ENCODE measurements at regions not wholly inside any gene's neighbourhood (a gene's known extent, or its start where the extent isn't known, plus 50 kb on each side); places are given as distances from the start of the nearest gene placed in this dataset.

DNA sequence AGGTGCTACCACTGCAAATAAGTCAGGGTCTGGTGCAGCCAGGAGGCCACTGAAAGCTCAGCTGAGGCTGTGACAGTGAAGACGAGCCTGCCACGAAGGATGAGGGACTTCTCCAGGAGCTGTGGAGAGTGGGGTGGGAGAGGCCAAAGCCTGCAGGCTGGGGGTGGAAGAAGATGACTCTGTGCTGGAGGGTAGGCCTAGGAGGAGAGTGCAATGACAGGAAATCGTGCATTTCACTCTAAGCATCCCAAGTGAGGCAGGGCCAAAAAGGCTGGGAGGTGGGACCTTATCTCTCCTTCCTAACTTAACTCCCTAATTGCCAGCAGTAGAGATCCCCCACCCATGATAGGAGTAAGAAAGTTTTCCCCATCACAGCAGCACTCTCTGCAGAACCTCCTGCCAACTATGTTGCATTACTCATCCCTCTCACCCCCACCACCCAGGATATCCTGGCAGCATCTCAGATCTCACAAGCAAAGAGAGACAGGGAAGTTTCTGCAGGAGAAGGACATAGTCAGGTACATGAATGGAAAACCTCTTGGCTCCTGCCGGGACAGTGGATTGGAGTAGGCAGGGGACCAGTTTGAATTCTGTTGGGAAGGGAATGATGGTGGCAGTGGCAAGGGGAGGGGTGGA is 466.2 kb downstream of the CDH26 start:
- TF ChIP-seq ZBTB33 (IDR thresholded peaks at IDR 0.05; ENCODE audit: borderline replicate concordance, low read depth) = no peak
- TF ChIP-seq, protein P1, sequence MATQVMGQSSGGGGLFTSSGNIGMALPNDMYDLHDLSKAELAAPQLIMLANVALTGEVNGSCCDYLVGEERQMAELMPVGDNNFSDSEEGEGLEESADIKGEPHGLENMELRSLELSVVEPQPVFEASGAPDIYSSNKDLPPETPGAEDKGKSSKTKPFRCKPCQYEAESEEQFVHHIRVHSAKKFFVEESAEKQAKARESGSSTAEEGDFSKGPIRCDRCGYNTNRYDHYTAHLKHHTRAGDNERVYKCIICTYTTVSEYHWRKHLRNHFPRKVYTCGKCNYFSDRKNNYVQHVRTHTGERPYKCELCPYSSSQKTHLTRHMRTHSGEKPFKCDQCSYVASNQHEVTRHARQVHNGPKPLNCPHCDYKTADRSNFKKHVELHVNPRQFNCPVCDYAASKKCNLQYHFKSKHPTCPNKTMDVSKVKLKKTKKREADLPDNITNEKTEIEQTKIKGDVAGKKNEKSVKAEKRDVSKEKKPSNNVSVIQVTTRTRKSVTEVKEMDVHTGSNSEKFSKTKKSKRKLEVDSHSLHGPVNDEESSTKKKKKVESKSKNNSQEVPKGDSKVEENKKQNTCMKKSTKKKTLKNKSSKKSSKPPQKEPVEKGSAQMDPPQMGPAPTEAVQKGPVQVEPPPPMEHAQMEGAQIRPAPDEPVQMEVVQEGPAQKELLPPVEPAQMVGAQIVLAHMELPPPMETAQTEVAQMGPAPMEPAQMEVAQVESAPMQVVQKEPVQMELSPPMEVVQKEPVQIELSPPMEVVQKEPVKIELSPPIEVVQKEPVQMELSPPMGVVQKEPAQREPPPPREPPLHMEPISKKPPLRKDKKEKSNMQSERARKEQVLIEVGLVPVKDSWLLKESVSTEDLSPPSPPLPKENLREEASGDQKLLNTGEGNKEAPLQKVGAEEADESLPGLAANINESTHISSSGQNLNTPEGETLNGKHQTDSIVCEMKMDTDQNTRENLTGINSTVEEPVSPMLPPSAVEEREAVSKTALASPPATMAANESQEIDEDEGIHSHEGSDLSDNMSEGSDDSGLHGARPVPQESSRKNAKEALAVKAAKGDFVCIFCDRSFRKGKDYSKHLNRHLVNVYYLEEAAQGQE (IDR thresholded peaks at IDR 0.05; ENCODE audit: low read depth, low read length) = no peak
- no peak for TF ChIP-seq SMC3 (IDR thresholded peaks at IDR 0.05; ENCODE audit: low read depth, low read length)
- TF ChIP-seq GATA2 (CRISPR knock-in tag; IDR thresholded peaks at IDR 0.05) = no peak
- TF ChIP-seq JUND (IDR thresholded peaks at IDR 0.05) = no peak
- TF ChIP-seq, protein P2, sequence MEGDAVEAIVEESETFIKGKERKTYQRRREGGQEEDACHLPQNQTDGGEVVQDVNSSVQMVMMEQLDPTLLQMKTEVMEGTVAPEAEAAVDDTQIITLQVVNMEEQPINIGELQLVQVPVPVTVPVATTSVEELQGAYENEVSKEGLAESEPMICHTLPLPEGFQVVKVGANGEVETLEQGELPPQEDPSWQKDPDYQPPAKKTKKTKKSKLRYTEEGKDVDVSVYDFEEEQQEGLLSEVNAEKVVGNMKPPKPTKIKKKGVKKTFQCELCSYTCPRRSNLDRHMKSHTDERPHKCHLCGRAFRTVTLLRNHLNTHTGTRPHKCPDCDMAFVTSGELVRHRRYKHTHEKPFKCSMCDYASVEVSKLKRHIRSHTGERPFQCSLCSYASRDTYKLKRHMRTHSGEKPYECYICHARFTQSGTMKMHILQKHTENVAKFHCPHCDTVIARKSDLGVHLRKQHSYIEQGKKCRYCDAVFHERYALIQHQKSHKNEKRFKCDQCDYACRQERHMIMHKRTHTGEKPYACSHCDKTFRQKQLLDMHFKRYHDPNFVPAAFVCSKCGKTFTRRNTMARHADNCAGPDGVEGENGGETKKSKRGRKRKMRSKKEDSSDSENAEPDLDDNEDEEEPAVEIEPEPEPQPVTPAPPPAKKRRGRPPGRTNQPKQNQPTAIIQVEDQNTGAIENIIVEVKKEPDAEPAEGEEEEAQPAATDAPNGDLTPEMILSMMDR (IDR thresholded peaks at IDR 0.05) = no peak
- no peak for TF ChIP-seq TAF1 (IDR thresholded peaks at IDR 0.05; ENCODE audit: borderline replicate concordance, low read depth, low read length)
- TF ChIP-seq EP300 (IDR thresholded peaks at IDR 0.05; ENCODE audit: borderline replicate concordance in 1 of 2, low read depth in 1 of 2, low read length in 1 of 2) = no peak
- TF ChIP-seq EZH2phosphoT487 (IDR thresholded peaks at IDR 0.05; ENCODE audit: borderline replicate concordance, low read depth) = no peak
- no peak for TF ChIP-seq CHD2 (IDR thresholded peaks at IDR 0.05; ENCODE audit: low read length, partially characterized antibody)
- no peak for TF ChIP-seq RAD21 (IDR thresholded peaks at IDR 0.05; ENCODE audit: low read length)
- TF ChIP-seq, protein P3, sequence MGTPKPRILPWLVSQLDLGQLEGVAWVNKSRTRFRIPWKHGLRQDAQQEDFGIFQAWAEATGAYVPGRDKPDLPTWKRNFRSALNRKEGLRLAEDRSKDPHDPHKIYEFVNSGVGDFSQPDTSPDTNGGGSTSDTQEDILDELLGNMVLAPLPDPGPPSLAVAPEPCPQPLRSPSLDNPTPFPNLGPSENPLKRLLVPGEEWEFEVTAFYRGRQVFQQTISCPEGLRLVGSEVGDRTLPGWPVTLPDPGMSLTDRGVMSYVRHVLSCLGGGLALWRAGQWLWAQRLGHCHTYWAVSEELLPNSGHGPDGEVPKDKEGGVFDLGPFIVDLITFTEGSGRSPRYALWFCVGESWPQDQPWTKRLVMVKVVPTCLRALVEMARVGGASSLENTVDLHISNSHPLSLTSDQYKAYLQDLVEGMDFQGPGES (IDR thresholded peaks at IDR 0.05; ENCODE audit: low read depth, low read length) = no peak

Measured in SK-N-SH (cell line).